ENCODE measurements at regions not wholly inside any gene's neighbourhood (a gene's known extent, or its start where the extent isn't known, plus 50 kb on each side); places are given as distances from the start of the nearest gene placed in this dataset.

GRCh38 chr11:29249713-29250112 is 767.1 kb downstream of the KCNA4 start:
- TF ChIP-seq, protein P1, sequence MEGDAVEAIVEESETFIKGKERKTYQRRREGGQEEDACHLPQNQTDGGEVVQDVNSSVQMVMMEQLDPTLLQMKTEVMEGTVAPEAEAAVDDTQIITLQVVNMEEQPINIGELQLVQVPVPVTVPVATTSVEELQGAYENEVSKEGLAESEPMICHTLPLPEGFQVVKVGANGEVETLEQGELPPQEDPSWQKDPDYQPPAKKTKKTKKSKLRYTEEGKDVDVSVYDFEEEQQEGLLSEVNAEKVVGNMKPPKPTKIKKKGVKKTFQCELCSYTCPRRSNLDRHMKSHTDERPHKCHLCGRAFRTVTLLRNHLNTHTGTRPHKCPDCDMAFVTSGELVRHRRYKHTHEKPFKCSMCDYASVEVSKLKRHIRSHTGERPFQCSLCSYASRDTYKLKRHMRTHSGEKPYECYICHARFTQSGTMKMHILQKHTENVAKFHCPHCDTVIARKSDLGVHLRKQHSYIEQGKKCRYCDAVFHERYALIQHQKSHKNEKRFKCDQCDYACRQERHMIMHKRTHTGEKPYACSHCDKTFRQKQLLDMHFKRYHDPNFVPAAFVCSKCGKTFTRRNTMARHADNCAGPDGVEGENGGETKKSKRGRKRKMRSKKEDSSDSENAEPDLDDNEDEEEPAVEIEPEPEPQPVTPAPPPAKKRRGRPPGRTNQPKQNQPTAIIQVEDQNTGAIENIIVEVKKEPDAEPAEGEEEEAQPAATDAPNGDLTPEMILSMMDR (IDR thresholded peaks at IDR 0.05; ENCODE audit: insufficient read depth, low read length): no peak
- TF ChIP-seq POLR2AphosphoS5 (IDR thresholded peaks at IDR 0.05; ENCODE audit: low read depth) (no peak), REST (IDR thresholded peaks at IDR 0.05; ENCODE audit: insufficient replicate concordance, low read depth) (no peak)

Data from HL-60 (cell line).